ENCODE measurements at regions not wholly inside any gene's neighbourhood (a gene's known extent, or its start where the extent isn't known, plus 50 kb on each side); places are given as distances from the start of the nearest gene placed in this dataset.

GRCh38 chr14:38553586-38553985 lies 297.7 kb upstream of the CLEC14A start:
- TF ChIP-seq CTCF (IDR thresholded peaks at IDR 0.05; ENCODE audit: insufficient read depth, low read depth, low read length) (no peak), EZH2 (IDR thresholded peaks at IDR 0.05; ENCODE audit: insufficient read depth, low read length) (no peak)
